HepG2 (cell line): ENCODE measurements at regions not wholly inside any gene's neighbourhood (a gene's known extent, or its start where the extent isn't known, plus 50 kb on each side); places are given as distances from the start of the nearest gene placed in this dataset.
A peak's percentile ranks its signal among the peaks of the same experiment; 100 is the strongest.

Source experiments
- ARHGAP35 ChIP-seq: sonication (generic); formaldehyde crosslinking; IDR thresholded peaks from 2 replicates; pipeline ENCODE4 v1.9.0; 2022; ENCODE audit warnings: mild to moderate bottlenecking, inconsistent platforms, moderate library complexity, missing genetic modification reagents, borderline replicate concordance
- ATF7 ChIP-seq, 2 experiments: fragments of 450-650 bp in 1 of 2; sonication (generic) in 1 of 2; formaldehyde crosslinking in 1 of 2; IDR thresholded peaks; 2 replicates each; pipeline versions ENCODE4 v1.4.0 to v1.6.1; 2016 to 2020; ENCODE audit warnings: antibody characterized with exemption in 1 of 2, mild to moderate bottlenecking in 1 of 2, missing genetic modification reagents in 1 of 2
- CHCHD3 ChIP-seq: sonication (generic); formaldehyde crosslinking; IDR thresholded peaks from 2 replicates; pipeline ENCODE4 v1.8.0; 2022; ENCODE audit warnings: mild to moderate bottlenecking, missing genetic modification reagents, moderate library complexity
- CTCF ChIP-seq: sonication (generic); formaldehyde crosslinking; IDR thresholded peaks from 2 replicates; pipeline ENCODE4 v1.5.0; 2020; ENCODE audit warnings: mild to moderate bottlenecking, missing genetic modification reagents, moderate library complexity
- KDM6A ChIP-seq: IDR thresholded peaks from 2 replicates; pipeline ENCODE4 v1.6.1; 2016; ENCODE audit warnings: low read depth
- MAFK ChIP-seq, 2 experiments: IDR thresholded peaks in 1 of 2; conservative IDR thresholded peaks in 1 of 2; 2 replicates each; pipeline ENCODE4 v1.6.1; 2011; ENCODE audit warnings: improper control_type of control experiment in 2 of 2, low read length in 2 of 2
- MLX ChIP-seq: IDR thresholded peaks from 2 replicates; pipeline ENCODE4 v1.6.1; 2016
- NCOA1 ChIP-seq: sonication (generic); formaldehyde crosslinking; IDR thresholded peaks from 2 replicates; pipeline ENCODE4 v1.9.0; 2021; ENCODE audit warnings: missing genetic modification reagents
- NFKBIZ ChIP-seq: IDR thresholded peaks from 2 replicates; pipeline ENCODE4 v1.6.1; 2018; ENCODE audit warnings: missing genetic modification reagents, missing compliant biosample characterization
- REL ChIP-seq: sonication (generic); formaldehyde crosslinking; conservative IDR thresholded peaks from 2 replicates; pipeline ENCODE4 v1.8.0; 2022; ENCODE audit warnings: mild to moderate bottlenecking, missing genetic modification reagents, moderate library complexity
- SATB2 ChIP-seq: sonication (generic); formaldehyde crosslinking; IDR thresholded peaks from 2 replicates; pipeline ENCODE4 v1.5.0; 2020; ENCODE audit warnings: missing genetic modification reagents
- SRF ChIP-seq: IDR thresholded peaks from 2 replicates; pipeline ENCODE4 v1.6.1; 2011; ENCODE audit warnings: mild to moderate bottlenecking, low read depth, low read length, moderate library complexity
- USF2 ChIP-seq, 2 experiments: sonication (generic) in 1 of 2; formaldehyde crosslinking in 1 of 2; IDR thresholded peaks; 2 replicates each; pipeline versions ENCODE4 v1.5.1 to v1.6.1; 2011 to 2020; ENCODE audit warnings: borderline replicate concordance in 1 of 2, low read depth in 1 of 2, low read length in 1 of 2, mild to moderate bottlenecking in 1 of 2, missing genetic modification reagents in 1 of 2, moderate library complexity in 1 of 2
- ZFP82 ChIP-seq: sonication (generic); formaldehyde crosslinking; IDR thresholded peaks from 2 replicates; pipeline ENCODE4 v1.5.1; 2020; ENCODE audit warnings: mild to moderate bottlenecking, missing genetic modification reagents, borderline replicate concordance
- ZNF24 ChIP-seq: fragments of 450-650 bp; IDR thresholded peaks from 2 replicates; pipeline ENCODE4 v1.6.1; 2017; ENCODE audit warnings: antibody characterized with exemption, mild to moderate bottlenecking
- ZNF280B ChIP-seq: sonication (generic); formaldehyde crosslinking; IDR thresholded peaks from 2 replicates; pipeline ENCODE4 v1.5.0; 2020; ENCODE audit warnings: missing genetic modification reagents, mild to moderate bottlenecking, borderline replicate concordance
- ZNF503 ChIP-seq: sonication (generic); formaldehyde crosslinking; IDR thresholded peaks from 2 replicates; pipeline ENCODE4 v1.4.0; 2020; ENCODE audit warnings: missing genetic modification reagents
- ZNF616 ChIP-seq: sonication (generic); formaldehyde crosslinking; IDR thresholded peaks from 2 replicates; pipeline ENCODE4 v1.5.0; 2020; ENCODE audit warnings: low read depth, mild to moderate bottlenecking, missing genetic modification reagents
- ZSCAN21 ChIP-seq: sonication (generic); formaldehyde crosslinking; IDR thresholded peaks from 2 replicates; pipeline ENCODE4 v1.8.0; 2022; ENCODE audit warnings: mild to moderate bottlenecking, missing genetic modification reagents, moderate library complexity, borderline replicate concordance
- ZSCAN22 ChIP-seq: sonication (generic); formaldehyde crosslinking; IDR thresholded peaks from 2 replicates; pipeline ENCODE4 v1.4.0; 2020; ENCODE audit warnings: mild to moderate bottlenecking, missing genetic modification reagents
- ZUFSP ChIP-seq: sonication (generic); formaldehyde crosslinking; IDR thresholded peaks from 2 replicates; pipeline ENCODE4 v1.9.0; 2021; ENCODE audit warnings: missing genetic modification reagents, mild to moderate bottlenecking, borderline replicate concordance

- no peak for TF ChIP-seq SRF
- no peak for TF ChIP-seq ZSCAN21 (CRISPR knock-in tag)
- TF ChIP-seq ZUFSP, result no peak
- no peak for TF ChIP-seq CHCHD3 (CRISPR knock-in tag)
- no peak for TF ChIP-seq ZNF280B (CRISPR knock-in tag)
- TF ChIP-seq ZSCAN22, result no peak
- TF ChIP-seq ATF7 (IDR thresholded peaks at IDR 0.05), result no peak
- no peak for TF ChIP-seq ATF7 (CRISPR knock-in tag; IDR thresholded peaks at IDR 0.05)
- TF ChIP-seq MAFK (conservative IDR thresholded peaks at IDR 0.05 in 1 of 2, IDR thresholded peaks at IDR 0.05 in 1 of 2; ENCODE audit: low read length in 2 of 2), result no peak
- TF ChIP-seq MLX, result no peak
- no peak for TF ChIP-seq ZNF24
- 0 out of 2 replicates have a peak, but pooled peaks have one; percentile 32 for TF ChIP-seq KDM6A (CRISPR knock-in tag)
- no peak for TF ChIP-seq ZFP82
- no peak for TF ChIP-seq REL (CRISPR knock-in tag)
- no peak for TF ChIP-seq NCOA1
- TF ChIP-seq USF2 (IDR thresholded peaks at IDR 0.05; ENCODE audit: low read depth, low read length), result no peak
- no peak for TF ChIP-seq USF2 (CRISPR knock-in tag; IDR thresholded peaks at IDR 0.05; ENCODE audit: borderline replicate concordance)
- TF ChIP-seq ZNF616 (CRISPR knock-in tag), result no peak
- no peak for TF ChIP-seq SATB2
- TF ChIP-seq ZNF503 (CRISPR knock-in tag), result no peak
- TF ChIP-seq CTCF, result peak; percentile 38
- no peak for TF ChIP-seq NFKBIZ (CRISPR knock-in tag)
- TF ChIP-seq ARHGAP35 (CRISPR knock-in tag), result no peak
These were observed 109.6 kb upstream of the PFKP start (continued) for GRCh38 chr10:2957785-2958184.
